ENCODE measurements at regions not wholly inside any gene's neighbourhood (a gene's known extent, or its start where the extent isn't known, plus 50 kb on each side); places are given as distances from the start of the nearest gene placed in this dataset.

- ATAC-seq (ENCODE audit: low read depth), result no peak
- Histone ChIP-seq H3K27ac (ENCODE audit: poor library complexity, severe bottlenecking) (no peak overlapping the region), H3K9me3 (ENCODE audit: severe bottlenecking) (no peaks in the 10 kb centered on the region), H3K4me1 (ENCODE audit: insufficient read depth, poor library complexity, severe bottlenecking) (no peaks in the 10 kb centered on the region), H3K36me3 (ENCODE audit: low read depth) (no peaks in the 10 kb centered on the region), H3K27me3 (ENCODE audit: insufficient read depth, poor library complexity, severe bottlenecking) (no peaks in the 10 kb centered on the region), H3K4me3 (ENCODE audit: severe bottlenecking) (no peak overlapping the region)
- no peak for DNase-seq (ENCODE audit: low spot score)
- TF ChIP-seq, protein P1, sequence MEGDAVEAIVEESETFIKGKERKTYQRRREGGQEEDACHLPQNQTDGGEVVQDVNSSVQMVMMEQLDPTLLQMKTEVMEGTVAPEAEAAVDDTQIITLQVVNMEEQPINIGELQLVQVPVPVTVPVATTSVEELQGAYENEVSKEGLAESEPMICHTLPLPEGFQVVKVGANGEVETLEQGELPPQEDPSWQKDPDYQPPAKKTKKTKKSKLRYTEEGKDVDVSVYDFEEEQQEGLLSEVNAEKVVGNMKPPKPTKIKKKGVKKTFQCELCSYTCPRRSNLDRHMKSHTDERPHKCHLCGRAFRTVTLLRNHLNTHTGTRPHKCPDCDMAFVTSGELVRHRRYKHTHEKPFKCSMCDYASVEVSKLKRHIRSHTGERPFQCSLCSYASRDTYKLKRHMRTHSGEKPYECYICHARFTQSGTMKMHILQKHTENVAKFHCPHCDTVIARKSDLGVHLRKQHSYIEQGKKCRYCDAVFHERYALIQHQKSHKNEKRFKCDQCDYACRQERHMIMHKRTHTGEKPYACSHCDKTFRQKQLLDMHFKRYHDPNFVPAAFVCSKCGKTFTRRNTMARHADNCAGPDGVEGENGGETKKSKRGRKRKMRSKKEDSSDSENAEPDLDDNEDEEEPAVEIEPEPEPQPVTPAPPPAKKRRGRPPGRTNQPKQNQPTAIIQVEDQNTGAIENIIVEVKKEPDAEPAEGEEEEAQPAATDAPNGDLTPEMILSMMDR (IDR thresholded peaks at IDR 0.05; ENCODE audit: poor library complexity, severe bottlenecking), result no peak
Measured at GRCh38 chr1:103208844-103209243, 100.5 kb upstream of the COL11A1 start.

DNA sequence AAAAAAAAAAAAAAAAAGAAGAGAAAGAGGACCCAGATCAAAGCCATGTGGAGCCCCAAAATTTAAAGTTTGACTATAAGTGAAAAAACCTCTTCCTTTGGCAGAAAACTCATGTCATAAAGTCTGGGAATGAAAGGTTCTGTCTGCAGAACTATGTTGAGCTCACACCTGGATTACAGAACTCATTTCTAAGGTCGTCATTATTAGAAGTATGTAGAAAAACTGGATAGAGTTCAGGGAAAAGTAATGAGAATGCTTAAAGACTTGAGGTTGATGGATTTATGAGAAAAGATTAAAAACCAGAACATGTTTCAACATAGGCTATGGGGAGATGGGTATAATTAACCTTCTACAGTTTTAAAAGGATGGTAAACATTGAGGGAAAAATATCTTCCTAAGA, 90.7 kb upstream of the COL11A1 start:
- ATAC-seq (ENCODE audit: low read depth) (no peak), DNase-seq (ENCODE audit: low spot score) (no peak)
- no peaks in the 10 kb centered on the region for H3K36me3 ChIP-seq (ENCODE audit: low read depth)
- H3K27ac ChIP-seq (ENCODE audit: poor library complexity, severe bottlenecking), result no peak overlapping the region
- no peaks in the 10 kb centered on the region for H3K27me3 ChIP-seq (ENCODE audit: insufficient read depth, poor library complexity, severe bottlenecking)
- TF ChIP-seq, protein P1 (IDR thresholded peaks at IDR 0.05; ENCODE audit: poor library complexity, severe bottlenecking), result no peak
- no peaks in the 10 kb centered on the region for H3K9me3 ChIP-seq (ENCODE audit: severe bottlenecking)
- no peak overlapping the region for H3K4me3 ChIP-seq (ENCODE audit: severe bottlenecking)
- peaks cover 4% of the 10 kb centered on the region for H3K4me1 ChIP-seq (ENCODE audit: insufficient read depth, poor library complexity, severe bottlenecking)

GRCh38 chr1:103198076-103198475, 89.8 kb upstream of the COL11A1 start:
- no peak for ATAC-seq (ENCODE audit: low read depth)
- Histone ChIP-seq H3K4me1 (ENCODE audit: insufficient read depth, poor library complexity, severe bottlenecking) (peaks cover 4% of the 10 kb centered on the region), H3K9me3 (ENCODE audit: severe bottlenecking) (no peaks in the 10 kb centered on the region), H3K4me3 (ENCODE audit: severe bottlenecking) (no peak overlapping the region), H3K27ac (ENCODE audit: poor library complexity, severe bottlenecking) (no peak overlapping the region), H3K27me3 (ENCODE audit: insufficient read depth, poor library complexity, severe bottlenecking) (no peaks in the 10 kb centered on the region), H3K36me3 (ENCODE audit: low read depth) (no peaks in the 10 kb centered on the region)
- no peak for DNase-seq (ENCODE audit: low spot score)
- TF ChIP-seq, protein P1 (IDR thresholded peaks at IDR 0.05; ENCODE audit: poor library complexity, severe bottlenecking), result no peak

DNA sequence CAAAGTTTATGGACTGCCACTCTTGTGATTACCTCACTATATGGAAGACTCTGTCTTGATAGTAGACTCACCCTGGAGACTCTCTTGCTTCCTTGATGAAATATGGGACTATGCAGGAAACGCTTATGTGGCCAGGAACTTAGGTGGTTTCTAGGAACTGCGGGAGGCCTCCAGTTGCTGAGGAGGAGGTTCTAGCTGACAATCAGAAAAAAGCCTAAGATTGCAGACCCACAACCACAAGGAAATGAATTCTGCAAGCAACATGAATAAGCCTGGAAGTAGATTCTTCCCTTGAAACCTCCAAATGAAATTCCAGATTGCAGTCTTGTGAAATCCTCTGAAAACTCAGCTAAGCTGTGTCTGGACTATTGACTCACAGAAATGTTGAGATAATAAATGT, 88.9 kb upstream of the COL11A1 start:
- Histone ChIP-seq H3K4me3 (ENCODE audit: severe bottlenecking) (no peak overlapping the region), H3K36me3 (ENCODE audit: low read depth) (no peaks in the 10 kb centered on the region), H3K9me3 (ENCODE audit: severe bottlenecking) (no peaks in the 10 kb centered on the region), H3K4me1 (ENCODE audit: insufficient read depth, poor library complexity, severe bottlenecking) (peaks cover 4% of the 10 kb centered on the region), H3K27me3 (ENCODE audit: insufficient read depth, poor library complexity, severe bottlenecking) (no peaks in the 10 kb centered on the region), H3K27ac (ENCODE audit: poor library complexity, severe bottlenecking) (no peak overlapping the region)
- TF ChIP-seq, protein P1 (IDR thresholded peaks at IDR 0.05; ENCODE audit: poor library complexity, severe bottlenecking), result no peak
- ATAC-seq (ENCODE audit: low read depth) (no peak), DNase-seq (ENCODE audit: low spot score) (no peak)

DNA sequence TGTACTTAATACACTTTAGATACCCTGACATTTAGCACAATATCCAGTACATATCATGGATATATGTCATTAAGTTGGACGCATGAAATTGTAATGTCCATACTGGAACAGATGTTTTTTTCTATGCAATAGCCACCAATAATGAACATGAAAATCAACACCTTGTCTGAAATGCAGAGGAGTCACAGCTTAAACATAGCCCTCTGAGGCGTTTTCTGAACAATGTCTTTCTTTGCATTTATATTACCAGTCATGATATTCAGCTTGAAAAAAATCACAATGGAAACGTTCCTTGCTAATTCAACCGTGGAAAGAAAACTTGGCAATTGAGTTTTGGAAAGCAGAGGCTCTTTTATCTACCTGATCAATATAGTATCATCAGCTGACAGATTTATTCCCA, 86.7 kb upstream of the COL11A1 start:
- Histone ChIP-seq H3K9me3 (ENCODE audit: severe bottlenecking) (no peaks in the 10 kb centered on the region), H3K27me3 (ENCODE audit: insufficient read depth, poor library complexity, severe bottlenecking) (no peaks in the 10 kb centered on the region), H3K36me3 (ENCODE audit: low read depth) (no peaks in the 10 kb centered on the region), H3K27ac (ENCODE audit: poor library complexity, severe bottlenecking) (no peak overlapping the region), H3K4me1 (ENCODE audit: insufficient read depth, poor library complexity, severe bottlenecking) (no peaks in the 10 kb centered on the region), H3K4me3 (ENCODE audit: severe bottlenecking) (no peak overlapping the region)
- TF ChIP-seq, protein P1 (IDR thresholded peaks at IDR 0.05; ENCODE audit: poor library complexity, severe bottlenecking), result no peak
- DNase-seq (ENCODE audit: low spot score) (no peak), ATAC-seq (ENCODE audit: low read depth) (no peak)

All from RWPE2 (cell line).